H1 (cell line): ENCODE measurements at regions not wholly inside any gene's neighbourhood (a gene's known extent, or its start where the extent isn't known, plus 50 kb on each side); places are given as distances from the start of the nearest gene placed in this dataset.

ENCODE experiments used
- CTCF ChIA-PET: fragments of 300-600 bp; sonication (Branson Sonifier 250); formaldehyde crosslinking; loops from one replicate; lab custom pipeline; 2021; ENCODE audit not compliant: partially characterized antibody; lab: Charles Lee
- POLR2A ChIA-PET: fragments of 300-600 bp; sonication (Branson Sonifier 250); formaldehyde crosslinking; loops from one replicate; lab custom pipeline; 2021; ENCODE audit warnings: inconsistent platforms; ENCODE audit not compliant: partially characterized antibody; lab: Charles Lee
- DNase-seq, 2 experiments: peaks; one replicate each; pipeline versions ENCODE4 v3.0.0 to v3.0.0-alpha.2; 2010 to 2022; ENCODE audit warnings: low spot score in 2 of 2, low read depth in 1 of 2, mixed read lengths in 1 of 2
- FAIRE-seq: peaks from 2 replicates; lab custom pipeline; 2011; peaks lifted over from hg19 to GRCh38; lab: Jason Lieb, UNC
- H2AFZ ChIP-seq: 2 replicates; pipeline ENCODE4 v1.8.1; 2012; ENCODE audit warnings: low read length, inconsistent platforms
- H2AK5ac ChIP-seq: 2 replicates; pipeline ENCODE4 v1.6.1; 2013; ENCODE audit warnings: low read depth, low read length
- H2BK120ac ChIP-seq: replicated peaks from 2 replicates; pipeline ENCODE3; 2013; ENCODE audit warnings: low read depth, low read length, inconsistent platforms
- H2BK12ac ChIP-seq: 2 replicates; pipeline ENCODE4 v1.6.1; 2013; ENCODE audit warnings: low read depth, low read length
- H2BK15ac ChIP-seq: 2 replicates; pipeline ENCODE4 v1.6.1; 2013; ENCODE audit warnings: low read length
- H2BK20ac ChIP-seq: 2 replicates; pipeline ENCODE4 v1.6.1; 2013; ENCODE audit warnings: low read length
- H2BK5ac ChIP-seq: 2 replicates; pipeline ENCODE4 v1.6.1; 2013; ENCODE audit warnings: low read depth, low read length
- H3K14ac ChIP-seq: 2 replicates; pipeline ENCODE4 v1.6.1; 2013; ENCODE audit warnings: inconsistent platforms; ENCODE audit not compliant: insufficient read length
- H3K18ac ChIP-seq: 2 replicates; pipeline ENCODE4 v1.6.1; 2013; ENCODE audit warnings: low read length; ENCODE audit errors: extremely low read depth
- H3K23ac ChIP-seq: 2 replicates; pipeline ENCODE4 v1.6.1; 2013; ENCODE audit warnings: inconsistent platforms; ENCODE audit not compliant: insufficient read length
- H3K23me2 ChIP-seq: 2 replicates; pipeline ENCODE4 v1.6.1; 2013; ENCODE audit warnings: low read depth, low read length
- H3K27ac ChIP-seq: 2 replicates; pipeline ENCODE4 v1.6.1; 2011; ENCODE audit warnings: low read depth, low read length, inconsistent platforms
- H3K27me3 ChIP-seq, 4 experiments: replicated peaks in 1 of 4; 1 replicate in 1 of 4; 2 replicates in 3 of 4; pipeline versions ENCODE4 v1.6.1 to v1.8.1; 2011 to 2013; ENCODE audit warnings: low read length in 3 of 4, mild to moderate bottlenecking in 3 of 4, inconsistent platforms in 2 of 4, mixed read lengths in 2 of 4, moderate library complexity in 1 of 4; ENCODE audit not compliant: control insufficient read depth in 3 of 4, insufficient read depth in 3 of 4; ENCODE audit errors: extremely low read depth in 1 of 4
- H3K36me3 ChIP-seq, 4 experiments: 2 replicates each; pipeline versions ENCODE4 v1.6.1 to v1.8.1; 2011 to 2013; ENCODE audit warnings: mild to moderate bottlenecking in 4 of 4, low read length in 3 of 4, moderate library complexity in 2 of 4, control low read depth in 1 of 4, inconsistent platforms in 1 of 4; ENCODE audit not compliant: insufficient read depth in 4 of 4, control insufficient read depth in 2 of 4
- H3K4ac ChIP-seq: replicated peaks from 2 replicates; pipeline ENCODE3; 2013; ENCODE audit warnings: low read length, low read depth, mixed read lengths, inconsistent platforms; ENCODE audit not compliant: insufficient read length
- H3K4me1 ChIP-seq, 4 experiments: replicated peaks in 1 of 4; 1 replicate in 1 of 4; 2 replicates in 3 of 4; pipeline versions ENCODE4 v1.6.1 to v1.8.1; 2011 to 2013; ENCODE audit warnings: low read length in 3 of 4, inconsistent platforms in 2 of 4, mixed read lengths in 1 of 4; ENCODE audit not compliant: insufficient read depth in 4 of 4, control insufficient read depth in 3 of 4
- H3K4me2 ChIP-seq, 2 experiments: 2 replicates each; pipeline versions ENCODE4 v1.6.1 to v1.8.1; 2011 to 2013; ENCODE audit warnings: low read depth in 2 of 2, low read length in 2 of 2, control low read depth in 1 of 2, inconsistent platforms in 1 of 2, mild to moderate bottlenecking in 1 of 2; ENCODE audit not compliant: insufficient read depth in 1 of 2
- H3K4me3 ChIP-seq, 4 experiments: fragments of 200-600, 300-600 bp in 1 of 4; sonication (generic), shearing (Covaris generic), sonication (Bioruptor Twin) in 1 of 4; 2 replicates each; pipeline versions ENCODE4 v1.5.1 to v1.8.1; 2011 to 2016; ENCODE audit warnings: low read length in 4 of 4, low read depth in 3 of 4, control low read depth in 2 of 4, inconsistent platforms in 2 of 4, mild to moderate bottlenecking in 2 of 4, mixed read lengths in 1 of 4, moderate library complexity in 1 of 4; ENCODE audit not compliant: insufficient read depth in 2 of 4; ENCODE audit errors: extremely low read depth in 1 of 4
- H3K56ac ChIP-seq: replicated peaks from 2 replicates; pipeline ENCODE3; 2013; ENCODE audit warnings: low read depth, mild to moderate bottlenecking, mixed read lengths, low read length, inconsistent platforms; ENCODE audit not compliant: insufficient read length
- H3K79me1 ChIP-seq: 2 replicates; pipeline ENCODE4 v1.6.1; 2013; ENCODE audit warnings: low read depth, low read length, control low read depth
- H3K79me2 ChIP-seq, 2 experiments: 2 replicates each; pipeline versions ENCODE4 v1.6.1 to v1.8.1; 2012 to 2013; ENCODE audit warnings: low read length in 2 of 2, mild to moderate bottlenecking in 2 of 2, inconsistent platforms in 1 of 2; ENCODE audit not compliant: insufficient read depth in 2 of 2, control insufficient read depth in 1 of 2
- H3K9ac ChIP-seq, 4 experiments: replicated peaks in 1 of 4; 1 replicate in 1 of 4; 2 replicates in 3 of 4; pipeline versions ENCODE4 v1.6.1 to v1.8.1; 2011 to 2013; ENCODE audit warnings: low read depth in 3 of 4, low read length in 3 of 4, control low read depth in 2 of 4, mild to moderate bottlenecking in 2 of 4, moderate library complexity in 2 of 4, inconsistent platforms in 1 of 4; ENCODE audit errors: extremely low read depth in 1 of 4
- H3K9me3 ChIP-seq, 2 experiments: 2 replicates each; pipeline versions ENCODE4 v1.6.1 to v1.8.1; 2012 to 2013; ENCODE audit warnings: mild to moderate bottlenecking in 2 of 2, moderate library complexity in 2 of 2, control low read depth in 1 of 2, inconsistent platforms in 1 of 2, low read depth in 1 of 2, low read length in 1 of 2, mixed read lengths in 1 of 2; ENCODE audit not compliant: insufficient read depth in 2 of 2
- H4K20me1 ChIP-seq, 2 experiments: replicated peaks in 1 of 2; 2 replicates each; pipeline versions ENCODE3 to v1.8.1; 2011 to 2013; ENCODE audit warnings: inconsistent platforms in 2 of 2, low read length in 2 of 2, mild to moderate bottlenecking in 1 of 2; ENCODE audit not compliant: insufficient read depth in 2 of 2, control insufficient read depth in 1 of 2
- H4K5ac ChIP-seq: 2 replicates; pipeline ENCODE4 v1.6.1; 2013; ENCODE audit warnings: low read length, low read depth, mixed read lengths, inconsistent platforms; ENCODE audit not compliant: insufficient read length
- H4K8ac ChIP-seq: 2 replicates; pipeline ENCODE4 v1.8.0; 2013; ENCODE audit warnings: mild to moderate bottlenecking, moderate library complexity, low read length, inconsistent platforms; ENCODE audit not compliant: insufficient read depth; ENCODE audit errors: extremely low read depth
- H4K91ac ChIP-seq: replicated peaks from 2 replicates; pipeline ENCODE3; 2013; ENCODE audit warnings: low read length, mixed read lengths, inconsistent platforms; ENCODE audit not compliant: insufficient read length
- BCL11A ChIP-seq, 2 experiments: IDR thresholded peaks; one replicate each; pipeline ENCODE4 v1.6.1; 2011; ENCODE audit warnings: low read depth in 2 of 2, low read length in 2 of 2, mild to moderate bottlenecking in 2 of 2
- CBX5 ChIP-seq: fragments of 300-800, 300-1000 bp; sonication (generic); IDR thresholded peaks from 2 replicates; pipeline ENCODE4 v1.7.1; 2016; ENCODE audit warnings: antibody characterized with exemption, low read length, low read depth
- GTF2F1 ChIP-seq: IDR thresholded peaks from 2 replicates; pipeline ENCODE4 v1.6.1; 2012; ENCODE audit warnings: low read depth, low read length, improper control_type of control experiment, borderline replicate concordance
- NANOG ChIP-seq: IDR thresholded peaks from 2 replicates; pipeline ENCODE4 v1.6.1; 2011; ENCODE audit warnings: low read length, low read depth, mild to moderate bottlenecking, inconsistent platforms; ENCODE audit not compliant: insufficient read depth, poor library complexity, severe bottlenecking
- SAP30 ChIP-seq: fragments of 300-600 bp; sonication (generic); IDR thresholded peaks from 2 replicates; pipeline ENCODE4 v1.7.1; 2012; ENCODE audit warnings: low read length, moderate library complexity, mild to moderate bottlenecking, inconsistent platforms; ENCODE audit not compliant: insufficient read depth, insufficient replicate concordance
- WGBS, 2 experiments: shearing (Covaris generic) in 1 of 2; methylation state at CpG; one replicate each; pipeline versions ENCODE4 v1.1.6 to v1.1.7; 2013 to 2015; ENCODE audit warnings: low lambda C conversion rate in 2 of 2, mixed read lengths in 2 of 2, inconsistent platforms in 1 of 2, low coverage in 1 of 2, missing lambda C conversion rate in 1 of 2; ENCODE audit not compliant: insufficient replicate concordance in 2 of 2, insufficient coverage in 1 of 2, insufficient read length in 1 of 2; ENCODE audit errors: extremely low coverage in 1 of 2, missing lambda C conversion rate in 1 of 2; 5-methylcytosine and 5-hydroxymethylcytosine counted together
- TF ChIP-seq, protein P1 (sequence below): IDR thresholded peaks from 2 replicates; pipeline ENCODE4 v1.6.1; 2012; ENCODE audit warnings: inconsistent platforms

GRCh38 chr2:120884472-120885290 is 149.0 kb downstream of the GLI2 start:
- H2AK5ac ChIP-seq: no peak overlapping the region
- no peak for DNase-seq
- H3K36me3 ChIP-seq: no peaks in the 10 kb centered on the region
- H4K20me1 ChIP-seq: peaks cover 16 to 19% of the 10 kb centered on the region in 2 experiments
- H3K9ac ChIP-seq: no peak overlapping the region
- no peaks in the 10 kb centered on the region; the same call in 1 of the 2 replicates for H3K23me2 ChIP-seq
- no peak overlapping the region for H3K56ac ChIP-seq
- ChIA-PET POLR2A (interaction anchor here (1.3 to 1.5 kb wide), 2 partner anchors 13 to 17 kb away, joined by 4 to 5 read pairs; no protein-coding TSS in a partner anchor), CTCF (interaction anchor here (0.6 to 6.9 kb wide), 39 partner anchors 7 to 492 kb away, joined by 3 to 88 read pairs (median 6); no protein-coding TSS in a partner anchor)
- H3K79me2 ChIP-seq: peaks cover 0 to 62% of the 10 kb centered on the region in 2 experiments; a peak in 2 of 4 replicates
- peaks cover 13% of the 10 kb centered on the region; the same call in 1 of the 2 replicates for H3K79me1 ChIP-seq
- H3K23ac ChIP-seq: no peak overlapping the region
- no peak overlapping the region for H2BK15ac ChIP-seq
- no peaks in the 10 kb centered on the region for H3K9me3 ChIP-seq
- H4K5ac ChIP-seq: no peak overlapping the region
- H2BK12ac ChIP-seq: no peak overlapping the region
- 87% methylated on average over 16 of the region's 16 CpGs; no CpG with 5 or more reads in 1 of the 2 experiments for WGBS, 2 experiments
- no peak overlapping the region for H3K4me2 ChIP-seq
- no peak for FAIRE-seq
- TF ChIP-seq SAP30 (no peak), CBX5 (no peak), BCL11A (IDR thresholded peaks at IDR 0.05; ENCODE audit: low read depth in 2 of 2, low read length in 2 of 2) (no peak), NANOG (no peak), GTF2F1 (no peak)
- TF ChIP-seq, protein P1, sequence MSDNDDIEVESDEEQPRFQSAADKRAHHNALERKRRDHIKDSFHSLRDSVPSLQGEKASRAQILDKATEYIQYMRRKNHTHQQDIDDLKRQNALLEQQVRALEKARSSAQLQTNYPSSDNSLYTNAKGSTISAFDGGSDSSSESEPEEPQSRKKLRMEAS: no peak
- no peak overlapping the region for H3K27ac ChIP-seq
- no peak overlapping the region for H3K18ac ChIP-seq
- H2BK120ac ChIP-seq: no peak overlapping the region
- no peak overlapping the region for H4K8ac ChIP-seq
- H3K4ac ChIP-seq: no peak overlapping the region
- H3K4me1 ChIP-seq: peaks cover 0 to 16% (median 12%) of the 10 kb centered on the region in 4 experiments; a peak in 6 of 7 replicates
- no peak overlapping the region for H2AFZ ChIP-seq
- no peak overlapping the region for H2BK20ac ChIP-seq
- no peak overlapping the region for H2BK5ac ChIP-seq
- H3K4me3 ChIP-seq: no peak overlapping the region
- H3K27me3 ChIP-seq: no peaks in the 10 kb centered on the region
- H3K14ac ChIP-seq: no peak overlapping the region
- no peak overlapping the region for H4K91ac ChIP-seq
